CD14-positive monocyte (primary cell): ENCODE measurements at regions not wholly inside any gene's neighbourhood (a gene's known extent, or its start where the extent isn't known, plus 50 kb on each side); places are given as distances from the start of the nearest gene placed in this dataset.
A peak's percentile ranks its signal among the peaks of the same experiment; 100 is the strongest.

Experiments
- DNase-seq, 3 donors: peaks; one replicate each; pipeline ENCODE4 v3.0.0-alpha.2; 2011 to 2022
- H2AFZ ChIP-seq: 2 replicates; pipeline ENCODE4 v1.6.0; 2012; ENCODE audit warnings: mild to moderate bottlenecking, low read depth, low read length, inconsistent platforms; ENCODE audit not compliant: insufficient read depth, poor library complexity, severe bottlenecking
- H3K27ac ChIP-seq, 2 donors: 1 replicate in 1 of 2; 2 replicates in 1 of 2; pipeline ENCODE4 v1.5.1; 2012 to 2013; ENCODE audit warnings: low read length in 2 of 2, control low read depth in 1 of 2, inconsistent platforms in 1 of 2, low read depth in 1 of 2, mild to moderate bottlenecking in 1 of 2
- H3K27me3 ChIP-seq, 2 donors: one replicate each; pipeline versions ENCODE4 v1.6.0 to v1.6.1; 2011 to 2013; ENCODE audit warnings: low read length in 2 of 2; ENCODE audit not compliant: control insufficient read depth in 2 of 2, insufficient read depth in 2 of 2
- H3K36me3 ChIP-seq, 2 donors: replicated peaks in 1 of 2; 1 replicate in 1 of 2; 2 replicates in 1 of 2; pipeline versions ENCODE4 v1.5.1 to v1.6.1; 2012 to 2013; ENCODE audit warnings: low read length in 2 of 2, control low read depth in 1 of 2, inconsistent platforms in 1 of 2, mild to moderate bottlenecking in 1 of 2; ENCODE audit not compliant: insufficient read depth in 2 of 2, control insufficient read depth in 1 of 2
- H3K4me1 ChIP-seq, 2 donors: 1 replicate in 1 of 2; 2 replicates in 1 of 2; pipeline versions ENCODE4 v1.5.1 to v1.6.1; 2012 to 2013; ENCODE audit warnings: low read length in 2 of 2, control low read depth in 1 of 2, inconsistent platforms in 1 of 2, mild to moderate bottlenecking in 1 of 2, moderate library complexity in 1 of 2; ENCODE audit not compliant: insufficient read depth in 2 of 2, control insufficient read depth in 1 of 2
- H3K4me2 ChIP-seq: replicated peaks from 2 replicates; pipeline ENCODE3; 2012; ENCODE audit warnings: low read length, moderate library complexity, mild to moderate bottlenecking; ENCODE audit not compliant: poor library complexity, severe bottlenecking; ENCODE audit errors: extremely low read depth
- H3K4me3 ChIP-seq, 3 experiments: fragments of 200-600 bp in 1 of 3; sonication (generic) in 1 of 3; replicated peaks in 1 of 3; 1 replicate in 2 of 3; 2 replicates in 1 of 3; pipeline ENCODE4 v1.5.1; 2011 to 2013; ENCODE audit warnings: low read length in 3 of 3, mild to moderate bottlenecking in 3 of 3, control low read depth in 2 of 3, low read depth in 2 of 3, inconsistent platforms in 1 of 3, moderate library complexity in 1 of 3
- H3K79me2 ChIP-seq: 2 replicates; pipeline ENCODE4 v1.6.0; 2012; ENCODE audit warnings: mild to moderate bottlenecking, control low read depth, inconsistent platforms, low read length, moderate library complexity; ENCODE audit not compliant: insufficient read depth
- H3K9ac ChIP-seq: 2 replicates; pipeline ENCODE4 v1.6.0; 2017; ENCODE audit warnings: low read length, mild to moderate bottlenecking; ENCODE audit not compliant: insufficient read depth, poor library complexity, severe bottlenecking
- H3K9me3 ChIP-seq, 2 donors: replicated peaks in 1 of 2; 1 replicate in 1 of 2; 2 replicates in 1 of 2; pipeline versions ENCODE4 v1.5.1 to v1.6.1; 2012 to 2013; ENCODE audit warnings: low read length in 2 of 2, control low read depth in 1 of 2; ENCODE audit not compliant: control insufficient read depth in 1 of 2, insufficient read depth in 1 of 2
- H4K20me1 ChIP-seq: 2 replicates; pipeline ENCODE4 v1.6.0; 2012; ENCODE audit warnings: mild to moderate bottlenecking, low read length, control low read depth, moderate library complexity; ENCODE audit not compliant: insufficient read depth
- H3K27ac Mint-ChIP-seq, 7 donors: one replicate each; pipeline ENCODE4 v1.8.0; 2020; ENCODE audit warnings: mild to moderate bottlenecking in 7 of 7, mixed read lengths in 7 of 7, moderate library complexity in 6 of 7, inconsistent platforms in 2 of 7
- H3K27me3 Mint-ChIP-seq, 3 donors: one replicate each; pipeline ENCODE4 v1.8.0; 2021 to 2022; ENCODE audit warnings: low read depth in 3 of 3, mild to moderate bottlenecking in 3 of 3, mixed read lengths in 3 of 3, moderate library complexity in 3 of 3, inconsistent platforms in 1 of 3
- H3K36me3 Mint-ChIP-seq, 2 donors: one replicate each; pipeline ENCODE4 v1.8.0; 2020; ENCODE audit warnings: mixed read lengths in 2 of 2, inconsistent platforms in 1 of 2, mild to moderate bottlenecking in 1 of 2
- H3K4me1 Mint-ChIP-seq: one replicate; pipeline ENCODE4 v1.8.0; 2020; ENCODE audit warnings: mild to moderate bottlenecking, mixed read lengths
- H3K4me3 Mint-ChIP-seq, 2 donors: one replicate each; pipeline ENCODE4 v1.8.0; 2020; ENCODE audit warnings: mild to moderate bottlenecking in 2 of 2, mixed read lengths in 2 of 2, moderate library complexity in 1 of 2
- H3K9me3 Mint-ChIP-seq, 7 donors: one replicate each; pipeline ENCODE4 v1.8.0; 2020 to 2022; ENCODE audit warnings: mixed read lengths in 7 of 7, mild to moderate bottlenecking in 6 of 7, moderate library complexity in 6 of 7, inconsistent platforms in 2 of 7
- CTCF ChIP-seq: fragments of 200-600 bp; IDR thresholded peaks from one replicate; pipeline ENCODE4 v1.8.0; 2022; ENCODE audit warnings: antibody characterized with exemption, mild to moderate bottlenecking
- WGBS: methylation state at CpG from one replicate; pipeline ENCODE4 v1.1.5; 2013; ENCODE audit warnings: missing lambda C conversion rate; ENCODE audit not compliant: insufficient coverage; 5-methylcytosine and 5-hydroxymethylcytosine counted together
- intact Hi-C, 2 donors: fragments of 100-400 bp; cut with micrococcal nuclease; formaldehyde crosslinking; loops; one replicate each; pipeline versions ENCODE4 v1.15.0 to v1.15.1; 2023

- no peak overlapping the region for H3K27ac Mint-ChIP-seq
Measured at GRCh38 chr12:66848967-66849366, 170.1 kb upstream of the GRIP1 start.

GRCh38 chr12:66851134-66851533 is 172.3 kb upstream of the GRIP1 start:
- intact Hi-C loops, result no loop called here
- Mint-ChIP-seq H3K27me3 (peaks cover 0 to 2% (median 0%) of the 10 kb centered on the region in 3 donors), H3K36me3 (no peaks in the 10 kb centered on the region), H3K9me3 (no peaks in the 10 kb centered on the region), H3K4me1 (peaks cover 5% of the 10 kb centered on the region), H3K4me3 (peak overlapping the region; percentile 20 to 67), H3K27ac (no peak overlapping the region)
- Histone ChIP-seq H3K4me2 (peak overlapping the region; percentile 59), H3K4me1 (no peaks in the 10 kb centered on the region), H3K9me3 (no peaks in the 10 kb centered on the region), H3K27ac (no peak overlapping the region), H3K4me3 (peak overlapping the region in 1 of 3 experiments; percentile 31), H2AFZ (peak overlapping the region; percentile 29), H3K79me2 (no peaks in the 10 kb centered on the region), H3K27me3 (no peaks in the 10 kb centered on the region), H4K20me1 (no peaks in the 10 kb centered on the region), H3K9ac (no peak overlapping the region), H3K36me3 (no peaks in the 10 kb centered on the region)
- WGBS, result 0% methylated on average over 1 of the region's 5 CpGs
- DNase-seq, result peak; percentile 1 to 21 (median 13)
- TF ChIP-seq CTCF, result no peak

More at GRCh38 chr12:66848967-66849366, 170.1 kb upstream of the GRIP1 start:
- H3K4me1 Mint-ChIP-seq, result peaks cover 5% of the 10 kb centered on the region
- intact Hi-C loops, result no loop called here
- Histone ChIP-seq H3K27ac (no peak overlapping the region), H3K9ac (no peak overlapping the region), H2AFZ (no peak overlapping the region), H3K4me1 (no peaks in the 10 kb centered on the region), H3K4me3 (no peak overlapping the region), H3K79me2 (no peaks in the 10 kb centered on the region), H3K9me3 (no peaks in the 10 kb centered on the region), H3K36me3 (no peaks in the 10 kb centered on the region), H3K4me2 (no peak overlapping the region), H4K20me1 (no peaks in the 10 kb centered on the region), H3K27me3 (no peaks in the 10 kb centered on the region)
- no peaks in the 10 kb centered on the region for H3K36me3 Mint-ChIP-seq
- no peak for DNase-seq
- no peak overlapping the region for H3K4me3 Mint-ChIP-seq
- 97% methylated on average over 2 of the region's 2 CpGs for WGBS
- H3K9me3 Mint-ChIP-seq, result no peaks in the 10 kb centered on the region
- TF ChIP-seq CTCF, result no peak
- peaks cover 0 to 2% (median 0%) of the 10 kb centered on the region in 3 donors for H3K27me3 Mint-ChIP-seq
